GM19463 (cell line): ENCODE measurements at regions not wholly inside any gene's neighbourhood (a gene's known extent, or its start where the extent isn't known, plus 50 kb on each side); places are given as distances from the start of the nearest gene placed in this dataset.
A peak's percentile ranks its signal among the peaks of the same experiment; 100 is the strongest.
"Not testable (repeated sequence)": the region's sequence is repeated elsewhere in the genome, so short reads cannot be mapped to it uniquely, and the experiment has no call there.

Experiments
- ATAC-seq: cut with Tn5 transposase; IDR thresholded peaks from one replicate; pipeline ENCODE4 v1.9.1; 2021; ENCODE audit warnings: mild to moderate bottlenecking, moderate library complexity; ENCODE audit not compliant: unreplicated experiment

- ATAC-seq: no peak
Measured at GRCh38 chr6:93183531-93183972, 235.8 kb downstream of the EPHA7 start.

- no peak for ATAC-seq
Measured at GRCh38 chr6:93182938-93183479, 236.3 kb downstream of the EPHA7 start.

- ATAC-seq: no peak
Measured at GRCh38 chr6:93177918-93178317, 241.4 kb downstream of the EPHA7 start.

- ATAC-seq: no peak
Measured at GRCh38 chr6:93177438-93177837, 241.9 kb downstream of the EPHA7 start.

GRCh38 chr6:93176070-93176469 is 243.3 kb downstream of the EPHA7 start:
- ATAC-seq: peak; percentile 90

- not testable (repeated sequence) for ATAC-seq
Measured at GRCh38 chr6:93173573-93173972, 245.8 kb downstream of the EPHA7 start.

- ATAC-seq: no peak
Measured at GRCh38 chr6:93165850-93166430, 253.4 kb downstream of the EPHA7 start.

GRCh38 chr6:93164781-93165180 is 254.6 kb downstream of the EPHA7 start:
- ATAC-seq: no peak

- no peak for ATAC-seq
Measured at GRCh38 chr6:93163146-93163545, 256.2 kb downstream of the EPHA7 start.

- ATAC-seq: peak; percentile 85
Measured at GRCh38 chr6:93139408-93140081, 279.8 kb downstream of the EPHA7 start.

GRCh38 chr6:93136111-93136510 is 283.2 kb downstream of the EPHA7 start:
- ATAC-seq: no peak

GRCh38 chr6:93124006-93124632 is 295.2 kb downstream of the EPHA7 start:
- no peak for ATAC-seq

GRCh38 chr6:93123585-93123984 is 295.8 kb downstream of the EPHA7 start:
- ATAC-seq: no peak

GRCh38 chr6:93120154-93120742 is 299.1 kb downstream of the EPHA7 start:
- ATAC-seq: no peak

GRCh38 chr6:93105907-93106306 is 313.5 kb downstream of the EPHA7 start:
- no peak for ATAC-seq

GRCh38 chr6:93105017-93105416 is 314.3 kb downstream of the EPHA7 start:
- ATAC-seq: no peak

GRCh38 chr6:93104195-93104817 is 315.1 kb downstream of the EPHA7 start:
- no peak for ATAC-seq

- ATAC-seq: no peak
Measured at GRCh38 chr6:93088621-93089501, 330.5 kb downstream of the EPHA7 start.

- no peak for ATAC-seq
Measured at GRCh38 chr6:93087606-93088005, 331.8 kb downstream of the EPHA7 start.

GRCh38 chr6:93086351-93086750 is 333.0 kb downstream of the EPHA7 start:
- no peak for ATAC-seq
